ENCODE measurements at regions not wholly inside any gene's neighbourhood (a gene's known extent, or its start where the extent isn't known, plus 50 kb on each side); places are given as distances from the start of the nearest gene placed in this dataset.

DNA sequence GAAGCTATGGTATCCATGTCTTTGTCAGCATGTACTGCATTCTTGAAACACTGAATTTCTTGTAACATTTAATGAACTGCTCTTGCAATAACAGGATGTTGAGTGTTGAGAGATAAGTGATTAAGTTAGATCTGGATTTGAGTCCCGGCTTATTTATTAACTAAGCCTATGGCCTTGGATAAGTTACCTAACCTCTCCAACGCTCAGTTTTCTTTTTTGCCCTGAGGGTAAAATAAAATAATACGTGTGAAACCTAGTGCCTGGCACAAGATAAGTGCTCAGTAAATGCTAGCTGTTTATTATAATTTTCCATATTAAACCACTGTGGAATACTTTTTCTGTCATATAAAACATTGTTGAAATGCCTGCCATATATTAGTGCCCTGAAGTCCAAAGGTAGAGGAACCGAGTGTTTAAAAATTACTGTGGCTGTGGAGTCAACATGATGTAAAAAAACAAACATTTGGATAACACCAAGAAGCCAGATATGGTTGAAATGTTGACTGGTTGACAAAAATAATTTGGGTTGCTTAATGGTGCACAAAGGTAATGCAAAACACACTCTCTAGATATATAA, 58.6 kb upstream of the ALB start (continued):
- TF ChIP-seq TFDP2 (CRISPR knock-in tag; IDR thresholded peaks at IDR 0.05) = 0 out of 2 replicates have a peak, but pooled peaks have one; percentile 34
- TF ChIP-seq SYNCRIP (IDR thresholded peaks at IDR 0.05; ENCODE audit: insufficient read depth, low read depth, low read length) = no peak
- TF ChIP-seq, protein P1, sequence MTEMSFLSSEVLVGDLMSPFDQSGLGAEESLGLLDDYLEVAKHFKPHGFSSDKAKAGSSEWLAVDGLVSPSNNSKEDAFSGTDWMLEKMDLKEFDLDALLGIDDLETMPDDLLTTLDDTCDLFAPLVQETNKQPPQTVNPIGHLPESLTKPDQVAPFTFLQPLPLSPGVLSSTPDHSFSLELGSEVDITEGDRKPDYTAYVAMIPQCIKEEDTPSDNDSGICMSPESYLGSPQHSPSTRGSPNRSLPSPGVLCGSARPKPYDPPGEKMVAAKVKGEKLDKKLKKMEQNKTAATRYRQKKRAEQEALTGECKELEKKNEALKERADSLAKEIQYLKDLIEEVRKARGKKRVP (CRISPR knock-in tag; IDR thresholded peaks at IDR 0.05) = peak in 1 of 2 experiments; percentile 33; a peak in 1 of 4 replicates
- TF ChIP-seq MTA1 (CRISPR knock-in tag; IDR thresholded peaks at IDR 0.05; ENCODE audit: borderline replicate concordance) = no peak
- peak; percentile 43; the same call in 1 of the 2 replicates for TF ChIP-seq NKX3-1 (CRISPR knock-in tag; IDR thresholded peaks at IDR 0.05)
- TF ChIP-seq, protein P2, sequence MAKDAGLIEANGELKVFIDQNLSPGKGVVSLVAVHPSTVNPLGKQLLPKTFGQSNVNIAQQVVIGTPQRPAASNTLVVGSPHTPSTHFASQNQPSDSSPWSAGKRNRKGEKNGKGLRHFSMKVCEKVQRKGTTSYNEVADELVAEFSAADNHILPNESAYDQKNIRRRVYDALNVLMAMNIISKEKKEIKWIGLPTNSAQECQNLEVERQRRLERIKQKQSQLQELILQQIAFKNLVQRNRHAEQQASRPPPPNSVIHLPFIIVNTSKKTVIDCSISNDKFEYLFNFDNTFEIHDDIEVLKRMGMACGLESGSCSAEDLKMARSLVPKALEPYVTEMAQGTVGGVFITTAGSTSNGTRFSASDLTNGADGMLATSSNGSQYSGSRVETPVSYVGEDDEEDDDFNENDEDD (CRISPR knock-in tag; IDR thresholded peaks at IDR 0.05; ENCODE audit: borderline replicate concordance) = no peak
- TF ChIP-seq, protein P3, sequence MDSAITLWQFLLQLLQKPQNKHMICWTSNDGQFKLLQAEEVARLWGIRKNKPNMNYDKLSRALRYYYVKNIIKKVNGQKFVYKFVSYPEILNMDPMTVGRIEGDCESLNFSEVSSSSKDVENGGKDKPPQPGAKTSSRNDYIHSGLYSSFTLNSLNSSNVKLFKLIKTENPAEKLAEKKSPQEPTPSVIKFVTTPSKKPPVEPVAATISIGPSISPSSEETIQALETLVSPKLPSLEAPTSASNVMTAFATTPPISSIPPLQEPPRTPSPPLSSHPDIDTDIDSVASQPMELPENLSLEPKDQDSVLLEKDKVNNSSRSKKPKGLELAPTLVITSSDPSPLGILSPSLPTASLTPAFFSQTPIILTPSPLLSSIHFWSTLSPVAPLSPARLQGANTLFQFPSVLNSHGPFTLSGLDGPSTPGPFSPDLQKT (CRISPR knock-in tag; IDR thresholded peaks at IDR 0.05; ENCODE audit: borderline replicate concordance) = no peak
- TF ChIP-seq ZNF761 (CRISPR knock-in tag; conservative IDR thresholded peaks at IDR 0.05) = no peak
- TF ChIP-seq, protein P4, sequence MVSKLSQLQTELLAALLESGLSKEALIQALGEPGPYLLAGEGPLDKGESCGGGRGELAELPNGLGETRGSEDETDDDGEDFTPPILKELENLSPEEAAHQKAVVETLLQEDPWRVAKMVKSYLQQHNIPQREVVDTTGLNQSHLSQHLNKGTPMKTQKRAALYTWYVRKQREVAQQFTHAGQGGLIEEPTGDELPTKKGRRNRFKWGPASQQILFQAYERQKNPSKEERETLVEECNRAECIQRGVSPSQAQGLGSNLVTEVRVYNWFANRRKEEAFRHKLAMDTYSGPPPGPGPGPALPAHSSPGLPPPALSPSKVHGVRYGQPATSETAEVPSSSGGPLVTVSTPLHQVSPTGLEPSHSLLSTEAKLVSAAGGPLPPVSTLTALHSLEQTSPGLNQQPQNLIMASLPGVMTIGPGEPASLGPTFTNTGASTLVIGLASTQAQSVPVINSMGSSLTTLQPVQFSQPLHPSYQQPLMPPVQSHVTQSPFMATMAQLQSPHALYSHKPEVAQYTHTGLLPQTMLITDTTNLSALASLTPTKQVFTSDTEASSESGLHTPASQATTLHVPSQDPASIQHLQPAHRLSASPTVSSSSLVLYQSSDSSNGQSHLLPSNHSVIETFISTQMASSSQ (IDR thresholded peaks at IDR 0.05; ENCODE audit: low read depth) = peak; percentile 94
- TF ChIP-seq, protein P4 (CRISPR knock-in tag; IDR thresholded peaks at IDR 0.05; ENCODE audit: borderline replicate concordance) = peak; percentile 96
- TF ChIP-seq CCDC6 (CRISPR knock-in tag; IDR thresholded peaks at IDR 0.05) = no peak
- no peak for TF ChIP-seq SP140L (CRISPR knock-in tag; IDR thresholded peaks at IDR 0.05; ENCODE audit: borderline replicate concordance)
- TF ChIP-seq FOXP1 (IDR thresholded peaks at IDR 0.05) = peak; percentile 68
- peak; percentile 89 for TF ChIP-seq FOXP1 (CRISPR knock-in tag; IDR thresholded peaks at IDR 0.05)
- peak; percentile 46; the same call in 1 of the 2 replicates for TF ChIP-seq DMAP1 (CRISPR knock-in tag; IDR thresholded peaks at IDR 0.05)
- TF ChIP-seq PBX3 (CRISPR knock-in tag; IDR thresholded peaks at IDR 0.05; ENCODE audit: borderline replicate concordance) = no peak
- TF ChIP-seq ZNF34 (CRISPR knock-in tag; IDR thresholded peaks at IDR 0.05; ENCODE audit: borderline replicate concordance) = no peak
- no peak for TF ChIP-seq AGO1 (IDR thresholded peaks at IDR 0.05; ENCODE audit: low read depth, low read length, poor library complexity, severe bottlenecking)
- TF ChIP-seq TBX3 (IDR thresholded peaks at IDR 0.05; ENCODE audit: borderline replicate concordance) = peak; percentile 77; the same call in 1 of the 2 replicates
- TF ChIP-seq ZNF235 (CRISPR knock-in tag; IDR thresholded peaks at IDR 0.05; ENCODE audit: borderline replicate concordance) = no peak
